DOHH2 (cell line): ENCODE measurements at regions not wholly inside any gene's neighbourhood (a gene's known extent, or its start where the extent isn't known, plus 50 kb on each side); places are given as distances from the start of the nearest gene placed in this dataset.

Experiments used
- CTCF ChIP-seq: fragments of 200-600 bp; sonication (generic); IDR thresholded peaks from one replicate; pipeline ENCODE4 v1.5.1; 2014; ENCODE audit warnings: antibody characterized with exemption, mild to moderate bottlenecking, low read depth, low read length; ENCODE audit not compliant: poor library complexity, severe bottlenecking
- EZH2phosphoT487 ChIP-seq: fragments of 200-600 bp; sonication (generic); IDR thresholded peaks from 2 replicates; pipeline ENCODE4 v1.6.1; 2017; ENCODE audit warnings: borderline replicate concordance, mild to moderate bottlenecking, antibody characterized with exemption, low read length, moderate library complexity, mixed read lengths

GRCh38 chr3:132881756-132882409 lies 156.3 kb upstream of the TMEM108 start:
- TF ChIP-seq CTCF (no peak), EZH2phosphoT487 (no peak)
